HG03159 (cell line): ENCODE measurements at regions not wholly inside any gene's neighbourhood (a gene's known extent, or its start where the extent isn't known, plus 50 kb on each side); places are given as distances from the start of the nearest gene placed in this dataset.
"Not testable (repeated sequence)": the region's sequence is repeated elsewhere in the genome, so short reads cannot be mapped to it uniquely, and the experiment has no call there.

Experiments used
- ATAC-seq: cut with Tn5 transposase; IDR thresholded peaks from one replicate; pipeline ENCODE4 v1.9.1; 2021; ENCODE audit warnings: mild to moderate bottlenecking, moderate library complexity; ENCODE audit not compliant: unreplicated experiment

DNA sequence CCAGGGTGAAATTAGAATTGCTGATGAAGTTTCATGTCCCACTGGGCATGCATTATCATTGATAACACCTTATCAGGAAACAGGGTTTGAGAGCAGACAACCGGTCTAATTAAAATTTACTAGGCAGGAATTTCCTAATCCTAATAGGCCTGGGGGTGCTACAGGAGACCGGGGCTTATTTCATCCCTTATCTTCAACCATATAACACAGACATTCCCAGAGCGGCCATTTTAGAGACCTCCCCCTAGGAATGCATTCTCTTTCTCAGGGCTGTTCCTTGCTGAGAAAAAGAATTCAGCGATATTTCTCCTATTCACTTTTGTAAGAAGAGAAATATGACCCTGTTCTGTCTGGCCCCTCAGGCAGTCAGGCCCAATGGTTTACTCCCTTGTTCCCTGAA, 82.8 kb upstream of the PCAT7 start:
- not testable (repeated sequence) for ATAC-seq

DNA sequence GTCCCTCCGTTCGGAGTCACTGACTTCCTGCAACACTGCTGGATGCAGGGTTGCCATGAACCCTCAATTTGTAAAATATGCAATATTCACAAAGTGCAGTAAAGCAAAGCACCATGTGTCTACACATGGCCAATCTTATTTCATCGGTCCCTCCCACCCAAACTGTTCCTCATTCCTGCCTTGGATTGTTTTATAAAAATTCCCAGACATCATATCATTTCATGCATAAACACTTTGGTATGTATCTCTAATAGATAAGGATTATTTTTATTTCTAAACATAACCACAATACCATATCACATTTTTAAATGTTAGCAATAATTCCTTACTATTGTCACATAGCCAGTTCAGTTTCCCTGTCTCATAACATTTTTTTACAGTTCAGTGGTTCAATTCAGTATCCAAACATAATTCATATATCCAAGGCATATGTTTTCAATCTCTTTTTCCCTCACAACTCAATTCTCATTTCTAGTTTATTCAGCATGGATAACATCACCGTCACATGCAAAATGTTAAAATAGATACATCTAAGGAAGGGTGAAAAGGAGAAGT, 82.0 kb upstream of the PCAT7 start:
- no peak for ATAC-seq

GRCh38 chr9:94478755-94479730, 75.8 kb upstream of the PCAT7 start:
- ATAC-seq: no peak

- no peak for ATAC-seq
These were observed 75.1 kb upstream of the PCAT7 start for GRCh38 chr9:94479757-94480156.

GRCh38 chr9:94480205-94480604, 74.7 kb upstream of the PCAT7 start:
- ATAC-seq: no peak

GRCh38 chr9:94482110-94482509, 72.8 kb upstream of the PCAT7 start:
- no peak for ATAC-seq

GRCh38 chr9:94490465-94490864, 64.4 kb upstream of the PCAT7 start:
- ATAC-seq: no peak

DNA sequence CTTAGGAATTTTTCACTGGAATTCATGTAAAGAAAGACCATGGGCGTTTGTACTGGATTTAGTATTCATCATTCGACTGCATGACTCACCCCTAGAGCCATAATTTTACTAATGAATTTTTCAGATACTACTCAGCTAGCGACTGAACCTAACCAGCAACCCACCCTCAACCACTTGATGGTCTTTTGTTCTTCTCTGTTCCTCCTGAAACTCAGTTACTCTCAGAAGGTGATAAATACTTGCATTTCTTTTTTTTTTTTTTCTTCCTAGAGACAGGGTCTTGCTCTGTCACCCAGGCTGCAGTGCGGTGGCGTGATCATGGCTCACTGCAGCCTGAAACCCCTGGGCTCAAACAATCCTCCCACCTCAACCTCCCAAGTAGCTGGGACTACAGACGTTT, 62.8 kb upstream of the PCAT7 start:
- peak; percentile 53 for ATAC-seq

GRCh38 chr9:94498801-94499453, 56.0 kb upstream of the PCAT7 start:
- no peak for ATAC-seq

GRCh38 chr9:94504358-94504757, 50.5 kb upstream of the PCAT7 start:
- ATAC-seq: no peak
